SIG-M5 treated with dmso at 0.1 percent for 504 hours (cell line): ENCODE measurements at regions not wholly inside any gene's neighbourhood (a gene's known extent, or its start where the extent isn't known, plus 50 kb on each side); places are given as distances from the start of the nearest gene placed in this dataset.

ENCODE experiments used
- DNase-seq: peaks from one replicate; lab custom pipeline; 2025; ENCODE audit not compliant: unreplicated experiment; lab: John Stamatoyannopoulos, UW

GRCh38 chr5:110342683-110343082, 383.8 kb downstream of the TMEM232 start:
- no peak for DNase-seq

DNA sequence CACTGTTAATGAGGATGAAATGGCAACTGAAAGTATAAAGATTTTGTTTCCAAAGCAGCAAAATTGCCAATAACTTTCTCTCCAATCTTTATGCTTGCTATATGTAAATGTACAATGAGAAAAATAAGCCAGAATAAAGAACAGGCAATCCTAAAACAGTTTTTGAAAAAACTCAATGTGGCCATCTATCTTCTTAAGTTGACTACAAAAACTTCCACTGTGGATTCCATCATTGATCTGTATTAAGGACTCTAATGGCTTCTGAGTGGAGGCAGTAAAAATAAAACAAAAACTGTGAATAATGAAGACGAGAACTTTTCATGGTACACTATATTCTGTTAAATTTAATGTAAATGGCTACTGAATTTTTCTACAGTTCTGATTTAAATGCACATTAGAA, 382.9 kb downstream of the TMEM232 start:
- no peak for DNase-seq

- DNase-seq = no peak
Observed at GRCh38 chr5:110345623-110346022, 380.8 kb downstream of the TMEM232 start.

GRCh38 chr5:110346893-110347358, 379.5 kb downstream of the TMEM232 start:
- no peak for DNase-seq

GRCh38 chr5:110347781-110348180, 378.7 kb downstream of the TMEM232 start:
- DNase-seq = no peak

- no peak for DNase-seq
Observed at GRCh38 chr5:110351430-110351829, 375.0 kb downstream of the TMEM232 start.

GRCh38 chr5:110354311-110354710, 372.2 kb downstream of the TMEM232 start:
- no peak for DNase-seq

DNA sequence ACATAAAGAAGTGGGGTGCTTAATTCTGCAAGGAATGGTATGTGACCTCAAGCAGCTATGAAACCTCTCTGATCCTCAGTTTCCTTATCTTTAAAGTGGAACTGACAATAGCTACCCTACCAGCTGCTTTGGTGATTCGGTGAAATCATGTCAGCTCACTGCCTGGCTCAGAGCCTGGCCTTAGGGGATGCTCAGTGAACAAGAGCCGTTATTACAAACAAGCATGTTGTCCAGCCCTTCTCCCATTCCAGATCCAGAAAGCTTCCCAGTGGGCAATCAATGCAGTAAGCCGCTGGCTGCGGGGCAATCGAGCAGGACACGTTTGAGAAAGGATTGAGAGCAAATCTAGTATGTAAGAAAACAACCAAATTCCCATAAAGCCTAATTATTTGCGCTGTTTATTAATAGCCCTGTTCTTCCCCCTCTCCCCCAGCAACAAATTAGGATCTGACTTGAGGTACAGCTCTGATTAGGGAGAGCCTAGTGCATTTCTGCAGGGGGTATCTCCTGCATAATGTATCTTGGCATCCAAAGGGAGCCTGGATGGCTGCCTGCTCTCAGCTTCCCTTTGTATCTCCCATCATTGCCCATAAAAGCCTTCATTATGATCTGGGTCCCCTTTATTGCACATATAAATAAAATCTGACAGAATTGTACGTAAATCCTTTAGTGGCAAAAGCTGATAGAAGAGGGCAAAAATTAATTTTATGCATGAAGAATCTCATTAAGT, 371.4 kb downstream of the TMEM232 start:
- no peak for DNase-seq

DNA sequence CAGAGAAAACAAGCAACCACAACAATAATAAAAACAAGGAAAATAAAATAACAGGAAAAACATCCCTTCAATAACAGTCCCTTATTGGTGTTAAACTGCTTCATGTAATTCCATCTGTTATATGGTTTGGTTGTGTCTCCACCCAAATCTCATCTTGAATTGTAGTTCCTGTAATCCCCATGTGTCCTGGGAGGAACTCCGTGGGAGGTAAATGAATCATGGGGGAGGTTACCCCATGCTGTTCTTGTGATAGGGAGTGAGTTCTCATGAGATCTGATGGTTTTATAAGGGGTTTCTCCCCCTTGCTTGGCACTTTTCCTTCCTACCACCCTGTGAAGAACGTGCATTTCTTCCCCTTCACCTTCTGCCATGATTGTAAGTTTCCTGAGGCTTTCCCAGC, 369.8 kb downstream of the TMEM232 start:
- DNase-seq = no peak

DNA sequence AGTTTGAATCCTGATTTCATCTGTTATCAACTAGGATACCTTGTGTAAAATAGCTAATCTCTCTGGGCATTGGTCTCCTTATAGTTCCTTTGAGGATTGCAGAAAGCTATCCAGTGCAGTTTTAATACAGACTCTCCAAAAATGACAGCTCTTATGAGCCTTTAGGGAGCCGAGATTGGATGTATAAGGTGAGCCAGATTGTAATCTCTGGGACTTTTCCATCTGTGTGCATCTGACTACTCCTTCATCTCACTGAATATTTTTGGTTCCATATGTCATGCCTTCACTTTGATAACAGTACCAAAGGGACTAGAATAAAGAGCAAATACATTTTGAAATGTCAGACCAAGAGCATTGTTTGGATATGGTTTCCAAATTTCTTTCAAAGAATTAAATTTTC, 367.2 kb downstream of the TMEM232 start:
- no peak for DNase-seq

DNA sequence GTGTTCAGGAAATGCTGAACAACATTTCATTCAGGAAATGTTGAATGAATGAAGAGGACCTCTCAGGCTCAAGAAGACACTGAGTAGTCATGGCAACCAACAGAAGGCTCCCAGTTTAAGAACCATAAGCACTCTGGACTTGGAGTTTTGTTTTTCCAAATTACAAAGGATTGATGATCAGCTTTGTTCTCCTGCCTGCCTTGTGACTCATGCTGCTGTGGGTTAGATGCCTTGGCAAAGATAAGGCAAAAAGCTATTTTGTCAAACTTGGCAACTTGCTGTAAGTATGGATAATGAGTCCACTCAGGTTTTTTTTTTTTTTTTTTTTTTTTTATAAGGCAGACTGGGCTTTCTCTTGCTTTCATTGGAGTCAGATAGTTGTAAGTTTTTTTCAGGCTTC, 365.0 kb downstream of the TMEM232 start:
- DNase-seq = no peak

DNA sequence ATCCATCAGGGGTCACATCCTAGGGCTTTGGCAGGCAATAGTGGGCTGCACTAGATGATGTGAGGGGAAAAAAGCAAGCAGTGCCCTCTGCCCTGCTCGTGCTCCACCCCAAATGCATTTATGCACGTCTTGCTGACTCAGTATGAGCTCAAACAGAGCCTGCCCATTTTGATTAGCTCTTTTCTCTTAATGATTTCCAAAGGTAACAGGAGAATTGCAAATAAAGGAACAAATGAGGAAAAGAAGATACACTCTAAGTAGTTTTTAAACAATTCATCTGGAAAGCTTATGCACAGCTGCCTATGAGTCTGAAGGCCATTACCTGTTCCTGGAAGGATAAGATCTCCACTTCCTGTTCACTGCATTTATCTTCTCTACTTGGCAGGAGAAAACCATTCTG, 364.2 kb downstream of the TMEM232 start:
- no peak for DNase-seq

GRCh38 chr5:110366716-110367115, 359.8 kb downstream of the TMEM232 start:
- no peak for DNase-seq
